HG02870 (cell line): ENCODE measurements at regions not wholly inside any gene's neighbourhood (a gene's known extent, or its start where the extent isn't known, plus 50 kb on each side); places are given as distances from the start of the nearest gene placed in this dataset.

Experiments
- ATAC-seq: cut with Tn5 transposase; IDR thresholded peaks from one replicate; pipeline ENCODE4 v1.9.1; 2021; ENCODE audit warnings: mild to moderate bottlenecking, moderate library complexity; ENCODE audit not compliant: unreplicated experiment

DNA sequence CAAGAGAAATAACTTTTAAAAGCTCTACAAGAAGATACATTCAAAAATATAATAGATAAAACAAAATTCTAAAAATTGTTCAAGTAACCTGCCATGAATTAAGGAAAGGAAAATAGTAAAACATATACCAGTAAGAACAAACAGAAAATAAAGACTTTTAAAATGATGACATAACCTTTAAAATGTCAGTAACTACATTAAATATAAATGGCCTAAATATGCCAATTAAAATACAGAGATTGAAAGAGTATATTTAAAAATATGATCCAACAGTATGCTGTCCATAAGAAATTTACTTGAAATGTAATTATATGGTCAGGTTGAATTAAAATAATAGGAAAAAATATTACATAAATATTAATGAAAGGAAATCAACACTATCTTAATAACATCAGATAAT, 911.7 kb upstream of the POU3F3 start:
- no peak for ATAC-seq

DNA sequence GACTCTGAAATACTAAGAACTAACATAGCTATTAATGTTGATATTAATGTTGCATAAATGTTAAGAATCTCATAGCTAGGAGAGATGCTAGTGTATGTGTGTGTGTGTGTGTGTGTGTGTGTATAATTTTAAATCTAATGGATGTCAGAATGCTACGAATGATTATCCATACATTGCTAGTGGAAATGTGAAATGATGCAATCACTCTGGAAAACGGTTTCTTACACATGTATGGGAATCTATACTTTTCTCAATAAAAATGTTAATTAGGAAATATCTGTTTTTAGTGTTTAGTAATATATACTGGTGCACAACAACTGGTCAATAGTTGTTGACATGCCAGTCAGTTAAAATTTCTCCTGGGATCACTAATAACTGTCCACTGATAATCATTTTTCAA, 908.8 kb upstream of the POU3F3 start:
- ATAC-seq: no peak

DNA sequence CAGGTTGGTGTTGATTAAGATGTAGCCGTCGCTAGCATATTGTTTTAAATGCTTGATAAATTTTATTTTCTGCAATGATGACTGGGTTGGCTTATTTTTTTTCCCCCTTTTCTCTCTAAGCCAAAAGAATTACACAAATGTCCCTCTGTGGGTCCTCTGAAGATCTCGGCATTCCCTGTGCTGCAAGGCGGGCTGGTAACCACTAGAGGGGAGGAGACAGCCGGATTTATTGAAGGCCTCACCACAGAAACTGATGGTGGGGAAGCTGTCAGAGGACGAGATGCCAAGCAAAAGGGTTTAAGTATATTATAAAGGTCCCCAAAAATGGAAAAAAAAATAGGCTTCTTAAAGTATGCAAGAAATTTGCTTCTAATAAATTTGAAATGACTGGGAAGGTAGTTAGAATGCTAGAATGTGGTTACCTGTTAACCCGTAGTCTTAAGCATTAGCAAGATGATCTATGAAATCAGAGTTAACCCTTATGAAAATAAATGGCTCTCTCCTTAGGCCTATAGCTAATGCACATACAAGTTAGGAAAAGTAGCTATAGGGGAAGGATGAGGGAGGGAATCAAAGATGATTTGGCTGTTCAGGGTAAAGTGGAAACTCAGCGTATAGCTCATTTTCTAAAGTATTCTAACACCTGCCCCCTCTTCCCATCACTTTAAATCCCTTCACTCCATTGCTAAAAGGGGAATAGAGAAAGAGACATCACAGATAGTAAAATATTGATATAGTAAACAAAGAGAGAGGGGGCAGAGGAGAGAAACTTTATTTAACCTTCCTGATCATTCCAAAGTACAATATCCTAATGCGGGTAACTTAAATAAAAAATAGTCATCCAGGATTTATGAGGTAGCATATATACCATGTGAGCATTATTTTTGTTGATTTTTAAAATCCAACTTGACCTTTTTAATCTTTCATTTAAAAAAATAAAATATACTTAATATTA, 894.5 kb upstream of the POU3F3 start:
- ATAC-seq: no peak

DNA sequence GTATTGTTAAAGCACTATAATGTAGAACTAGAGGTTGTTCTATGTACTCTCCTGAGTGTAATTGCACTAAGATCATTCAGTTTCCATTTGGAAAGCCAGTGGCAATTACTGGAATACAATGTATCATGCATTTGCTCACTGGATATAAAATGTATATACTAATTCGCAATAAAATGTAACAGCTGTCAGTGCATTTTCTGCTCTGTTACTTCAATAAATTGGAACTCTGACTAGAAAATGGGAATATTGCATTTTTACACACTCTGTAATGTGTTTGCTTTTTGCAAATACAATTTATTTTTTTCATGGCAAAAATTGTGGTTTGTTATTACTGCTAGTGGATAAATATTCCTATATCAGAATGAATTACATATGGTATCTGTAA, 893.8 kb upstream of the POU3F3 start:
- no peak for ATAC-seq

DNA sequence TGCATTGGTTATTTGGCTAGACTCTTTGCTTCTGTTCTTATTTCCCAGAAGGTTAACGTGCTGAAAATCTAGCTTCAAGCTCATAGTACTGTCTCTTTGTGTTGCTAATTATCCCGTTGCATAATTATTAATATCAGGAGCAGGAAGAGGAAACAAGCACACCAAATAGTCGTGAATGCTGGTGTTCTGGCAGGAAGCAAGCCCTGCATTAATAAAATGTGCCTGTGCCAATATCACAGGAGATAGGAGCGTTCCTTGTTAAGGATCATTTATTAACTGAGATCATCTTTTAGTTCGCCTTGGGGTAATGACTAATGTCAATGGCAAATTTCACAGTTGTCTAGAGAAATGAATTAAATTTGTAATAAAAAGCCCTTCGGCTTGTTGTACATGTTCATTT, 893.0 kb upstream of the POU3F3 start:
- ATAC-seq: no peak

DNA sequence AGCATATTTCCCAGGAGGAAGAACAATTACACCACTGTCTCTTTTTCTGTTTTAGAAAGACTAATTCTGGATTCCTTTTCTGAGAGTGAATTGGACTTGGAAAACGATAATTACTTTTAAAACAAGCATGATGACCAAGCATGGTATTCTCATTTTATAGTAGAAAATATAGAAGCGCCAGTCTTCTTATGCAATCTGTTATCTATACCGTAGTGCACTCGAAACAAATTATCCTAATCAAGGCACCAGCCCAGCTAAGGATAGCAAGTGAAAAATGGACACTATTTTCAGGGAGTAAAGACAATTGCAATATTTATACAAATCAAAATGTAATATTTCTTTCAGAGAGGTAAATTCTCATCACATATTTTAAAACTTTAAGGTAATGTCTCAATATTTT, 892.1 kb upstream of the POU3F3 start:
- no peak for ATAC-seq

DNA sequence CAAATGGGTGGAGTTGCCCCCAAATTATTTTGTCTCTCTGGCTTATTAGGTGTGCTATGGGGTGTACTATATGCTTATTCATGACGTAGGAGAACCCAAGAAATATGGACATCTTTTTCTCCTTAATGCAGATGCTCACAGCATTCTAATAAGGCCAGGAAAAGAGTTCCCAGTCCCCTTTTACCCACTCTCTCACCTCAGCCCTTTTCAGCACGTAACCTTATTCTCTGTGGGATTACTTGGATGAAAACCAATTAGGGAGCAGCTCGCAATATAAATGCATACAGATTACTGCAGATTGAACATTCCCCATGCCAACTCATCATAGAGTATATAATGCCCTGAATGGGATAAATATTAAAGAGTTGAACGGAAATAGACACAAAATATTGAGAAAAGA, 891.2 kb upstream of the POU3F3 start:
- ATAC-seq: no peak

DNA sequence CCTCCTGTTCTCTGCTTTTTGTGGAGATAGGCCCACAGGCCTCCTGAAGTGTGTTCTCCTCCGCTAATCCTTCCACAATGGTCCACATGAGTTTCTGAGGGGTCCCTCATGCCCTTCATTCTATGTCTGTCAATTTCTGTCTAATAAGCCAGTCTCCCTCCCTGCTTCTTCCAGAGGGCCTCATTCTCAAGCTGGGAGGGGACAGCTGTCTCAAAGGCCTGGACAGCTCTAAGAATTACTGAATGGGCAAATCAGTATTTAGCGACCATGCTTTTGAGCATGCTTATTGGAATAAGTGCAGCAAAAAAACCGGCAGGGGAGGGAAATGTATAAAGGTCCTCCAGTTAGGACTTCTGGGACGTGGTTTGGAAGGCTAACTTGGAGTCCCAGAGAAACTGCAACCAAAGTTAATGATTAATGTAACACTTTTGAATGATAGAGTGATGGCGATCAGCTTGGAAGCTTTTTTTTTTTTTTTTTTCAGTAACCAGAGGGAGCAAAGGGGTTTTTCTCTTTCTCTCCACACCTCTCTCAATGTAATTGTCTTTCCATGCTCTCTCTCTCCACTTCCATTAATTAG, 890.7 kb upstream of the POU3F3 start:
- no peak for ATAC-seq

DNA sequence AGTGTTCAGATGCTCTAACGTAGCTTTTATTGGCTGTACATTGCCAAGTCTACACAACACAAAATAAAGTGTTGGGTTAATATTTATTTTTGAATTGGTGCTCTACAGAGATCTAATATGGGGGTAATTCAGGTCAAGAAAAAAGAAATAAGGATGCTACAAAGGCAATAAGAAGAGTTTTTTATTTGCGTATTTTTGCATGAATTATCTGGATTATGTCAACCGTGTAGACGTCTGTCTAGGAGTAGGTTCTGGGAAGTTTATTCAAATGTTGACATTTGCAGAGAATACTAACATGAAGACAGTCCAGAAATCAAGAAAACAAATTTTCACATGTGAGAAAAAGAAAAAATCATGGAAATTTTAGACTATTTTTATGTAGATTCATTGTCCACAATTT, 876.7 kb upstream of the POU3F3 start:
- ATAC-seq: no peak

DNA sequence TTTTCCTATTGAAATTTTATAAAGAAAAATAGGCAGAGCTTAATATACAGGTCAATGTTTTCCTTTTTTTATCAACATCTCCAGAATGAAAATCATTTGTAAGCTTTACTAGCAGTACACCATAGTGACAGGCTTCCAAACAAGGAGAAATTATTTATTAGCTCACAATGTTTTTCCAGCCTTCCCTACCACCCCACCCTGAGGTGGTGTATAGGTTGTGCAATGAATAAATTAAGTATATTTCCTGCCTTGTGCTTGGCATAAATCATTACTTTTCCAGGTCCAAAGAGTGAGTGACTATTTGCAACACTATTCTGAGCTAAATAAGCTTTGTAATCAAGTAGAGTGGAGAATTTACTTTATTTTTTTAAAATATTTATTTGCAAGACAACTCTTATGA, 876.2 kb upstream of the POU3F3 start:
- no peak for ATAC-seq

DNA sequence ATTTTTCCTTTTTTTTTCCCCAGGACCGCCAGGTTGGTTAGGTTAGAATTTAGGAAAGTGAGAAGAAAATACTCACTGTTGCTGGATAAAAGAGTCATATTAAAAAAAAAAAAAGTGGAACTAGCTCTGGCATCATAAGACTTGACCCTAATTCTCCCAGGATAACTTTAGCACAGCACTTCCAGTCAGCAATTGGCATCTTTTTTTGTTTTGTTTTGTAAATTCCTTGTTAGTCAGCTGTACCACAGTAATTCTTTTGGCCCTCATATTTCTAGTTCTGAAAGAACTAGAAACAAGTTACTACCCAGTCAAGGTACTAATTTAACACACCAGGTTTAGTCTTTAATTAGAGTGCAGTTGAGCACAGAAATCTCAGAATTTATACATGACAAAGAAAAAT, 873.5 kb upstream of the POU3F3 start:
- ATAC-seq: no peak

DNA sequence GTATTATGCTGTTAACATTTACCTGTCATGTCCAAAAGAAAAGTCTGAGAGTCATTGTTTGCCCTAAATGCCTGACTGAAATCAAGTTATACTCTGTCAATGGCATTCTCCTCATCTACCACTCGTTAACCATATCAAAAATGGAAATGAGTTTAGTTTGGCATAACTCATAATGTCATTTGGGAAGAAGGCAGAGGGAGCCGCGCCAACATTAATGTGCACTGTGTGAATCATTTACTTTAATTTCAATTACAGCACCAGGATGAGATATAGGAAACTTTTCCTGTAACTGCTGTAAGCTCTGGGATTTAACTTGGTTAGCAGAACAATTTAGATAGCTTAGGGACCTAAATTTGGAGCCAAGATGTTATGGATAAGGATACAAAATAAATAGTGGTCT, 871.2 kb upstream of the POU3F3 start:
- ATAC-seq: no peak

DNA sequence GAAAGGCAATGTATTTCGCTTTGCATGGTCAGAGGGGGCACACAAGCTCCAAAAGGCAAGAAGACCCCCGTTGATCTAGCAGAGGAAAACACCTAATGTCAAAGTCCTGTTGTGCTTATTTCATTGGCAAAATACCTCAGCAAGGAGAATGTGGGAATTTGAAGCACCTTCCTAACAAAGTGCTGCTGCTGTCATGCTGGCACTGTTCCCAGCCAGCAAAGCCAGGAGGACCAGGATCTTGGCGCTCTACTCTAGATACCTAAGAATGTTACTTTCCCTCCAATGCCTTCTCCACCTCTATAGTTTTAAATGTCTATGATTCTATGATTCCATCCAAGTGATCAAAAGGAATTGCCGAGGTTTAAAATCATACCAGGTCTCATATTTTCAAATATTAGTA, 867.9 kb upstream of the POU3F3 start:
- ATAC-seq: no peak

DNA sequence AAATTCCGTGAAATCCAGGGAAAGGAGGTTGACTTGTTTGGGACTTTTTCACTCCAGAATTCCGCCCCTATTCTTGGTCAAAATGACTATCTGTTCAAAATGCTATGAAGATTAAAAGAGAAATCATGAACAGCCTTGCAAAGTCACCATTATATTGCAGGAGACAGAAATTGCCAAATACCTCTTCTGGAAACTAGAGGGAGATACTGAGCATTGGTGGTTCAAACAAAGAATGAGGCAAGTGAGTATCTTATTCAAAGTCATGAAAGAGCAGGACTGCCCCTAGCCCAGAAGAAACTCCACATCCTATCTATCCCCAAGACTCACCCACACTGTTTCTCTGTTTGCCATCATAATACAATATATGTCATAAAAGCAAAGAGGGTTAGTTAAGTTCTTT, 862.3 kb upstream of the POU3F3 start:
- ATAC-seq: no peak

DNA sequence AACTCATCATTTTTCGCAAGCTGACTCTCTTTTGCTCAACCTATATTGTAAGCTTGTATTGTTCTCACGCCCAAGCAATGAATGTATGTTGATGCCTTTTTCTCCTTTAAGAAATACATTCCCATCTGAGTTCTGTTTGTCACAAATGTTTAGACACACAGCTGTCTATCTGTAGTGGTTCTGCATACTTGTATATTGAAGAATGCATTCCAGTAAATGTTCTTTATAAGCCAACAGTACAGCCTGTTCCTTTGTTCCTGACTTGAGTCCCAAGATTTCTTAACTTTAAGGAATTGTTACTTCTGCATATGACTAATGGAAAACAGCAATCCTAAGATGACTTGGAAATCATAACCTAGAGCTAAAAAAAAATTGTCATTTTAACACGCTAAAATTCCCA, 849.1 kb upstream of the POU3F3 start:
- no peak for ATAC-seq

DNA sequence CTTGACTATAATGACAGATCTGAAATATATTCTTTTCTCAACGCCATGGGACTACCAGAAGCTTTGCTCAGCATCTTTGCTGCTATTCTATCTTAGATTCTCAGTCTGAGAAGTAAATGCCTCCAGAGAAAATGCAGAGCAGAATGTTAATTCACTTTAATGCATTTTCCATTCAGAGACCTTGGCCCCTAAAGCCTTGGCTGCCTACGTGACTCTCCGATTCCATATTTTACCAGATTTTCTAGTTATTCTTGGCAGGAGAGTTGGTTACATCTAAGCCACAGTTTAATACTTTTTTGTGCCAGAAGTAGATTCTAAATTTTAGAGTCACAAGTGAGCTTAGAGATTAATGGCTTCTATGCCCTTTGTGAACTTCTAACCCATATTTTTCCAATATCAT, 837.1 kb upstream of the POU3F3 start:
- no peak for ATAC-seq

DNA sequence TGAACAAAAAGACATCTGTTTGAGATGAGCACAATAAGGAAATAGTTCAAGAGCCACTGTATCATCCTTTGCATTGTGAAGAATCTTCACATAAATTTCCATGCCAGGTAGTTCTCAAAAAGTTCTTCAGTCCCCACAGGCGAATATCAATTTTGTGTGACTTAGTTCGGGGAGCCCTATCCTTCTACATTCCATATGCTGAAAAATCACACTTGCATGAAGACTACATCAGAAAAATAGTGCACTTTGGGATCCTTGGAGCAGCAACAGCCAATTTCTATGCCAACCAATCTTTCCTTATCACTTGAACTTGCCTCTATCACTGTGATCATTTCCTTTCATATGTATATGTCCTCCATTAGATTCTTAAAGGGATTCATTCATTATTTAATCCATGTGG, 830.6 kb upstream of the POU3F3 start:
- no peak for ATAC-seq

DNA sequence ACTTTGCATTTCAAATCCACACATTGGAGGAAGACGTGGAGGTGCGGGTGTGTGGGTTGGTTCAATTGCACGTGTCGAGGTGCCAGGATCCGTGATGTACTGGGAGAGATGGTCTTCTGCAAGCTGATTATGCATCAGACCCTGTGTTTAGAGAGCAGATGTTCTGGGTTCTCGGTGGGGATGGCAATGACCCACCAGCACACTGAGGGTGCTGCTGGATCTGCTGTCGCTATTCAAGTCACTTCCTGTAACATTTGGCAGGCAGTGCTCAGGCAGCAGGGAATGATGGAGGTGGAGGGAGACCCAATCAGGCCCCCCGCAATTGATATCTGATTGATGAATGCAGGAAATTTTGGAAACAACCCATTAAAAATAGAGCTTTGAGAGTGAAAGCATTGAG, 830.1 kb upstream of the POU3F3 start:
- no peak for ATAC-seq

DNA sequence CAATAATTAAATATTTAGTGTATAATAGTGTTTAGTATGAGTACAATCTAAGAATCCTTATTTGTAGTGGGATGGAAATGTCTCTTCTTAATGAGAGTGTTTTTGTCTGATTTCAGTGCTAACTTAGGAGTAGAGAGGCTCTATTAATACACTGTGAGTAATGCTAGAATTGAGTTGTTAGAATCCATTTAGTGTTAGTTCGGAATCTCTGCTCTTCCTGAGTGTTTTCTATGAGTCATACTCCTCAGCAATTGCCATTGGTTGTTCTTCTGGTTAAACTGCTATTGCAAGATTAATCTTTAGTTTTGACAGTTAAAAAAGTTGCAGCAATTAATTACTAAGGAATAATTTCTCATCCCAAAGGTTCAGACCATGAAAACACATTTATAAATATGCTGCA, 828.6 kb upstream of the POU3F3 start:
- ATAC-seq: no peak

DNA sequence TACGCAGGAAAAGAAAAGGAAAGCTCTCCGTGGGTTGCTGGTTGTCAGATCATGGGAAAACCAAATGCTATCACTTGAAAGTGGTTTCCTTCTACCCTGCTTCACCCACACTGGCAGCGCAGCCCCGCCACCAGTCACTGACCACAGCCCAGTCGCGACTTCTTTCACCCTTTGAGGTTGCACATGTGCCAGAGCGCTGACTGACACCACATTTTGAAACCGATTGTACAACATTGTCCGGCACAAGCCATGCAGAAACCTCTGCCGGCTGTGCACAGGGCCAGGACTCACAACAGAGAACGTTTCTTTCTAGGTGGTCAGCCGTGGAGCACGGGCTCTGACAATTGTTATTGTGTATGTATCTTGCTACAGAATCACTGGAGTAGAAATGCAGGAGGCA, 827.2 kb upstream of the POU3F3 start:
- no peak for ATAC-seq

DNA sequence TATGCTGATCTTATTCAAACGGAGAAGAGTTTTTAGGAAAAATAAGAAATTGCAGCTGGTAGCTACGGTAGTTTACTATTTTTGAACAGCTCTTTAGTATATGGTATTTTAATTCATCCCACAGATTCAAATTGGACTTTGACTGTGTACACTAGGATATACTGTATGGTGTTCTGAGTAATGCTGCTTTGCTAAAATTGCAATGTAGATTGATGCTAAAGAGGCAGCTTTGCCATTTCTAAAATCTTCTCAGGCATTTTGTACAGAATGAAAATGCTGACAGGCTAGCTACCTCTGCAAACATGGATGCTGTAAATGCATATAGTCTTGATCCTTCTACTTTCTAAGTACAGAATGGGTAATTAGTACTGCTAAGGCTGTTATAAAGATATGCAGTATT, 826.6 kb upstream of the POU3F3 start:
- ATAC-seq: no peak

DNA sequence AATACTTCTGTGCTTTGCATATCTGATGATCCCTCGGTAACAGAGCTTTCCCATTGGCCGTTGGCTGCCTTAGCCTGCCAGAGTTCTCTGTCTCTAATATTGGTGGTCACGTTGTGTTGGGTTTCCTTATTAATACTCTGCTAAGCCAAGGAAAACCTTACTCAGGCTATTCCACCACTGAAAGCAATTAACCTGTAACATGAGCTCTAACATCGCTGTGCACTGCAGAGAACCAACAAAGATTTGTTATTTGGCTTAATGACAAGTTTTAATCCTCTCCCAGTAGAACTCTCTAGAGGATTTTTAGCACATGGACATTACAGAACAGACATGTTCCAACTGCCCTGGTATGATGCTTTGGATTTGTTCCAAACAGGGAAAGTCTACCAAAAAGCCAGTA, 825.9 kb upstream of the POU3F3 start:
- no peak for ATAC-seq

DNA sequence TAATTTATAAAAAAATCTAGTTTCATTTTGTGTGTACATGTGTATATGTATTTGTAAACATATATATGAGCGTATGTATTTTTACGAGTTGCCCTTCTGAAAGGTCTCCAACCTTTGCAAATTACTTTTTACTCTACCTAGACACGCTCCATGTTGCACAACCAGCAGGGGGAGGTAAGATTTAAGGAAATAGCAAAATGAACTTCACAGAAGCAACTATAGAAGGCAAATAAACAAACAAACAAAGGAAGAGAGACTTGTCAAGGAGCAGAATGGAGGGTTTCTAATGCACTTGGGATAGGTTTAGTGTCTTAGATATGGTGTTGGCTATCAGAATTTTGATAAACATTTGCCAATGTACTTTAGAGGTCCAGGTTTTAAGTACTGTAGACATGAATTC, 820.5 kb upstream of the POU3F3 start:
- no peak for ATAC-seq
